Neural progenitor cell (in vitro differentiated cells): ENCODE measurements at regions not wholly inside any gene's neighbourhood (a gene's known extent, or its start where the extent isn't known, plus 50 kb on each side); places are given as distances from the start of the nearest gene placed in this dataset.

Experiments used
- DNase-seq: peaks from one replicate; pipeline ENCODE4 v3.0.0-alpha.2; 2016; ENCODE audit warnings: low spot score
- H2AFZ ChIP-seq: fragments of 200-600 bp; sonication (generic); replicated peaks from 2 replicates; pipeline ENCODE4 v1.6.1; 2016; ENCODE audit warnings: antibody characterized with exemption
- H3F3A ChIP-seq: fragments of 200-600 bp; sonication (generic); 2 replicates; pipeline ENCODE4 v1.6.1; 2016; ENCODE audit warnings: antibody characterized with exemption, low read depth
- H3K27ac ChIP-seq: fragments of 200-600 bp; sonication (generic); 2 replicates; pipeline ENCODE4 v1.5.1; 2016; ENCODE audit warnings: mild to moderate bottlenecking
- H3K27me3 ChIP-seq: fragments of 200-600 bp; sonication (generic); 2 replicates; pipeline ENCODE4 v1.6.1; 2016; ENCODE audit warnings: mild to moderate bottlenecking, moderate library complexity
- H3K36me3 ChIP-seq: fragments of 200-600 bp; sonication (generic); 2 replicates; pipeline ENCODE4 v1.5.1; 2016
- H3K4me1 ChIP-seq: fragments of 200-600 bp; sonication (generic); 2 replicates; pipeline ENCODE4 v1.6.1; 2016; ENCODE audit warnings: mixed run types
- H3K4me2 ChIP-seq: fragments of 200-600 bp; sonication (generic); 2 replicates; pipeline ENCODE4 v1.6.1; 2016
- H3K4me3 ChIP-seq: fragments of 200-600 bp; sonication (generic); 2 replicates; pipeline ENCODE4 v1.5.1; 2016
- H3K79me2 ChIP-seq: fragments of 200-600 bp; sonication (generic); 2 replicates; pipeline ENCODE4 v1.6.1; 2016; ENCODE audit warnings: low read depth
- H3K9ac ChIP-seq: fragments of 200-600 bp; sonication (generic); 2 replicates; pipeline ENCODE4 v1.6.1; 2016
- H3K9me3 ChIP-seq: fragments of 200-600 bp; sonication (generic); 2 replicates; pipeline ENCODE4 v1.5.1; 2016; ENCODE audit warnings: low read depth
- H4K20me1 ChIP-seq: fragments of 200-600 bp; sonication (generic); 2 replicates; pipeline ENCODE4 v1.6.1; 2016; ENCODE audit warnings: low read depth
- H3K27ac Mint-ChIP-seq: 3 replicates; pipeline ENCODE4 v1.8.0; 2021; ENCODE audit warnings: mixed read lengths
- H3K27me3 Mint-ChIP-seq: 2 replicates; pipeline ENCODE4 v1.8.0; 2022; ENCODE audit warnings: low read depth, mild to moderate bottlenecking, inconsistent platforms, moderate library complexity, mixed read lengths; ENCODE audit not compliant: insufficient read depth
- H3K36me3 Mint-ChIP-seq: 3 replicates; pipeline ENCODE4 v1.8.0; 2021; ENCODE audit warnings: mixed read lengths
- H3K4me1 Mint-ChIP-seq: 3 replicates; pipeline ENCODE4 v1.8.0; 2021; ENCODE audit warnings: mixed read lengths
- H3K4me3 Mint-ChIP-seq: 3 replicates; pipeline ENCODE4 v1.8.0; 2021; ENCODE audit warnings: mild to moderate bottlenecking, moderate library complexity, mixed read lengths
- H3K9me3 Mint-ChIP-seq: 3 replicates; pipeline ENCODE4 v1.8.0; 2020; ENCODE audit warnings: mixed read lengths
- EZH2 ChIP-seq: fragments of 200-600 bp; sonication (generic); IDR thresholded peaks from 2 replicates; pipeline ENCODE4 v1.6.1; 2017; ENCODE audit warnings: antibody characterized with exemption, mild to moderate bottlenecking, moderate library complexity
- EZH2phosphoT487 ChIP-seq: fragments of 200-600 bp; sonication (generic); IDR thresholded peaks from 2 replicates; pipeline ENCODE4 v1.6.1; 2017; ENCODE audit warnings: antibody characterized with exemption
- TF ChIP-seq, protein P1 (sequence below): fragments of 200-600 bp; sonication (generic); IDR thresholded peaks from 2 replicates; pipeline ENCODE4 v1.5.1; 2017; ENCODE audit warnings: antibody characterized with exemption, mild to moderate bottlenecking

- DNase-seq = no peak
- no peaks in the 10 kb centered on the region for H4K20me1 ChIP-seq
- no peak overlapping the region for H3K4me3 ChIP-seq
- H3F3A ChIP-seq = no peaks in the 10 kb centered on the region
- H3K9me3 Mint-ChIP-seq = no peaks in the 10 kb centered on the region
- H3K27ac ChIP-seq = no peak overlapping the region
- TF ChIP-seq EZH2phosphoT487 (no peak), EZH2 (no peak)
- TF ChIP-seq, protein P1, sequence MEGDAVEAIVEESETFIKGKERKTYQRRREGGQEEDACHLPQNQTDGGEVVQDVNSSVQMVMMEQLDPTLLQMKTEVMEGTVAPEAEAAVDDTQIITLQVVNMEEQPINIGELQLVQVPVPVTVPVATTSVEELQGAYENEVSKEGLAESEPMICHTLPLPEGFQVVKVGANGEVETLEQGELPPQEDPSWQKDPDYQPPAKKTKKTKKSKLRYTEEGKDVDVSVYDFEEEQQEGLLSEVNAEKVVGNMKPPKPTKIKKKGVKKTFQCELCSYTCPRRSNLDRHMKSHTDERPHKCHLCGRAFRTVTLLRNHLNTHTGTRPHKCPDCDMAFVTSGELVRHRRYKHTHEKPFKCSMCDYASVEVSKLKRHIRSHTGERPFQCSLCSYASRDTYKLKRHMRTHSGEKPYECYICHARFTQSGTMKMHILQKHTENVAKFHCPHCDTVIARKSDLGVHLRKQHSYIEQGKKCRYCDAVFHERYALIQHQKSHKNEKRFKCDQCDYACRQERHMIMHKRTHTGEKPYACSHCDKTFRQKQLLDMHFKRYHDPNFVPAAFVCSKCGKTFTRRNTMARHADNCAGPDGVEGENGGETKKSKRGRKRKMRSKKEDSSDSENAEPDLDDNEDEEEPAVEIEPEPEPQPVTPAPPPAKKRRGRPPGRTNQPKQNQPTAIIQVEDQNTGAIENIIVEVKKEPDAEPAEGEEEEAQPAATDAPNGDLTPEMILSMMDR = no peak
- no peak overlapping the region for H3K4me3 Mint-ChIP-seq
- H3K4me1 Mint-ChIP-seq = peaks cover 10% of the 10 kb centered on the region
- H3K4me1 ChIP-seq = peaks cover 5% of the 10 kb centered on the region
- no peaks in the 10 kb centered on the region for H3K9me3 ChIP-seq
- H3K9ac ChIP-seq = no peak overlapping the region
- no peaks in the 10 kb centered on the region for H3K36me3 ChIP-seq
- no peaks in the 10 kb centered on the region for H3K36me3 Mint-ChIP-seq
- no peaks in the 10 kb centered on the region for H3K27me3 ChIP-seq
- H3K4me2 ChIP-seq = no peak overlapping the region
- no peak overlapping the region for H3K27ac Mint-ChIP-seq
- no peak overlapping the region for H2AFZ ChIP-seq
- peaks cover 3% of the 10 kb centered on the region for H3K27me3 Mint-ChIP-seq
- no peaks in the 10 kb centered on the region for H3K79me2 ChIP-seq
These were observed 207.8 kb upstream of the MCTP2 start for GRCh38 chr15:94023531-94023930.

GRCh38 chr15:94021621-94022320, 209.6 kb upstream of the MCTP2 start:
- no peak for DNase-seq
- H3K4me3 ChIP-seq = no peak overlapping the region
- Mint-ChIP-seq H3K27me3 (peaks cover 3% of the 10 kb centered on the region), H3K36me3 (no peaks in the 10 kb centered on the region), H3K9me3 (no peaks in the 10 kb centered on the region), H3K4me3 (no peak overlapping the region), H3K27ac (no peak overlapping the region), H3K4me1 (peaks cover 10% of the 10 kb centered on the region)
- peaks cover 5% of the 10 kb centered on the region for H3K4me1 ChIP-seq
- H3K27ac ChIP-seq = no peak overlapping the region
- no peaks in the 10 kb centered on the region for H3F3A ChIP-seq
- H3K79me2 ChIP-seq = no peaks in the 10 kb centered on the region
- no peaks in the 10 kb centered on the region for H3K36me3 ChIP-seq
- no peaks in the 10 kb centered on the region for H4K20me1 ChIP-seq
- H3K4me2 ChIP-seq = no peak overlapping the region
- H2AFZ ChIP-seq = no peak overlapping the region
- no peaks in the 10 kb centered on the region for H3K27me3 ChIP-seq
- no peak overlapping the region for H3K9ac ChIP-seq
- no peak for TF ChIP-seq EZH2
- no peaks in the 10 kb centered on the region for H3K9me3 ChIP-seq

GRCh38 chr15:94019062-94019461, 212.3 kb upstream of the MCTP2 start:
- H2AFZ ChIP-seq = no peak overlapping the region
- Mint-ChIP-seq H3K4me1 (peaks cover 10% of the 10 kb centered on the region), H3K36me3 (no peaks in the 10 kb centered on the region), H3K4me3 (no peak overlapping the region), H3K9me3 (no peaks in the 10 kb centered on the region), H3K27ac (no peak overlapping the region), H3K27me3 (peaks cover 3% of the 10 kb centered on the region)
- H3K9me3 ChIP-seq = no peaks in the 10 kb centered on the region
- no peaks in the 10 kb centered on the region for H3K79me2 ChIP-seq
- H3K9ac ChIP-seq = no peak overlapping the region
- no peak overlapping the region for H3K27ac ChIP-seq
- DNase-seq = no peak
- TF ChIP-seq EZH2phosphoT487 (no peak), EZH2 (no peak)
- TF ChIP-seq, protein P1 = no peak
- no peaks in the 10 kb centered on the region for H3F3A ChIP-seq
- no peaks in the 10 kb centered on the region for H4K20me1 ChIP-seq
- no peaks in the 10 kb centered on the region for H3K36me3 ChIP-seq
- H3K4me1 ChIP-seq = peaks cover 5% of the 10 kb centered on the region
- no peak overlapping the region for H3K4me2 ChIP-seq
- no peak overlapping the region for H3K4me3 ChIP-seq
- no peaks in the 10 kb centered on the region for H3K27me3 ChIP-seq

DNA sequence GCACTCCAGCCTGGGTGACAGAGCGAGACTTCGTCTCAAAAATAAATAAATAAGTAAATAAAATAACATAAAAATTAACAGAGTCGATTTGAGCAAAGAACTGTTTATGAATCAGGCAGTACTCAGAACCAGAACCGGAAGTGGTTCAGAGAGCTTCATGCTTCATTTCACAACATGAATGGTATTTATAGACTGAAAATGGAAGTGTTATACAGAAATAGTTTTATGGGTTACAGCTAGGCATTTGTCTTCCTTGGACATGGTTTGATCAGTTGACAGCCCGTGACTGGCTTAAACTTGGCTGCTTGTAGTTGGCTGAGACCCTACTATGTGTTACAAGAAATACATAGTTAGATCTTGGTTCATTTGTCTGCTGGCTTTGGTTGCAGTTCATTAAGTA, 216.0 kb upstream of the MCTP2 start:
- no peak overlapping the region for H3K27ac Mint-ChIP-seq
- H3K36me3 Mint-ChIP-seq = no peaks in the 10 kb centered on the region
- Histone ChIP-seq H2AFZ (no peak overlapping the region), H3K27ac (no peak overlapping the region), H3K79me2 (no peaks in the 10 kb centered on the region), H3K4me1 (no peaks in the 10 kb centered on the region), H3K9me3 (no peaks in the 10 kb centered on the region), H3K27me3 (no peaks in the 10 kb centered on the region), H3K36me3 (no peaks in the 10 kb centered on the region), H3K9ac (no peak overlapping the region), H3K4me2 (no peak overlapping the region), H4K20me1 (no peaks in the 10 kb centered on the region), H3K4me3 (no peak overlapping the region), H3F3A (no peaks in the 10 kb centered on the region)
- H3K27me3 Mint-ChIP-seq = peaks cover 3% of the 10 kb centered on the region
- H3K4me3 Mint-ChIP-seq = no peak overlapping the region
- H3K4me1 Mint-ChIP-seq = no peaks in the 10 kb centered on the region
- TF ChIP-seq, protein P1 = no peak
- no peak for TF ChIP-seq EZH2phosphoT487
- no peaks in the 10 kb centered on the region for H3K9me3 Mint-ChIP-seq
- no peak for DNase-seq
